Stomach (tissue), 8 donors: ENCODE measurements at regions not wholly inside any gene's neighbourhood (a gene's known extent, or its start where the extent isn't known, plus 50 kb on each side); places are given as distances from the start of the nearest gene placed in this dataset.

Experiments used
- DNase-seq, 2 donors: peaks; one replicate each; pipeline versions ENCODE4 v3.0.0 to v3.0.0-alpha.2; 2013 to 2019
- H3K27ac ChIP-seq, 5 donors: fragments of 200-600 bp in 4 of 5; sonication (generic) in 4 of 5; one replicate each; pipeline ENCODE4 v1.5.1; 2013 to 2019; ENCODE audit warnings: mild to moderate bottlenecking in 1 of 5, moderate library complexity in 1 of 5
- H3K27me3 ChIP-seq, 3 donors: fragments of 200-600 bp; sonication (generic); one replicate each; pipeline ENCODE4 v1.5.1; 2017 to 2019; ENCODE audit warnings: mixed run types in 1 of 3
- H3K36me3 ChIP-seq, 4 donors: fragments of 200-600 bp; sonication (generic); 1 replicate in 3 of 4; 2 replicates in 1 of 4; pipeline ENCODE4 v1.5.1; 2016 to 2019
- H3K4me1 ChIP-seq, 4 donors: fragments of 200-600 bp; sonication (generic); one replicate each; pipeline ENCODE4 v1.5.1; 2016 to 2019
- H3K4me3 ChIP-seq, 4 donors: fragments of 200-600 bp; sonication (generic) in 3 of 4; one replicate each; pipeline ENCODE4 v1.5.1; 2016 to 2019; ENCODE audit warnings: mild to moderate bottlenecking in 1 of 4
- H3K9me3 ChIP-seq, 4 donors: fragments of 200-600 bp; sonication (generic); one replicate each; pipeline ENCODE4 v1.5.1; 2016 to 2019
- EP300 ChIP-seq: sonication (generic); formaldehyde crosslinking; IDR thresholded peaks from one replicate; pipeline ENCODE4 v1.6.1; 2017; ENCODE audit warnings: antibody characterized with exemption
- POLR2A ChIP-seq, 4 donors: fragments of 450-650 bp; IDR thresholded peaks; one replicate each; pipeline ENCODE4 v1.6.1; 2016; ENCODE audit warnings: antibody characterized with exemption in 4 of 4, control low read depth in 2 of 4, mild to moderate bottlenecking in 1 of 4, moderate library complexity in 1 of 4
- POLR2AphosphoS5 ChIP-seq, 3 donors: sonication (generic); formaldehyde crosslinking; IDR thresholded peaks; one replicate each; pipeline ENCODE4 v1.6.1; 2016; ENCODE audit warnings: antibody characterized with exemption in 3 of 3
- WGBS, 5 donors: extraction: QIAGEN DNeasy Blood & Tissue Kit in 3 of 5; methylation state at CpG; one replicate each; pipeline versions ENCODE4 v1.1.5 to v1.1.7; 2013 to 2018; 5-methylcytosine and 5-hydroxymethylcytosine counted together
- intact Hi-C: fragments of 100-400 bp; cut with DNase I; formaldehyde crosslinking; loops from one replicate; pipeline ENCODE4 v1.15.1; 2023; ENCODE audit warnings: low total_unique reads
- TF ChIP-seq, protein P1 (sequence below), 7 experiments: fragments of 450-650 bp in 4 of 7; fragments of 200-600 bp in 3 of 7; sonication (generic) in 3 of 7; IDR thresholded peaks; one replicate each; pipeline ENCODE4 v1.5.1; 2016 to 2019; ENCODE audit warnings: antibody characterized with exemption in 7 of 7, control low read depth in 2 of 7, mild to moderate bottlenecking in 1 of 7
- donor health status: healthy with polysubstance abuse.
- donor health status: Bipolar disorder and iron deficiency.
- donor health status: healthy.

DNA sequence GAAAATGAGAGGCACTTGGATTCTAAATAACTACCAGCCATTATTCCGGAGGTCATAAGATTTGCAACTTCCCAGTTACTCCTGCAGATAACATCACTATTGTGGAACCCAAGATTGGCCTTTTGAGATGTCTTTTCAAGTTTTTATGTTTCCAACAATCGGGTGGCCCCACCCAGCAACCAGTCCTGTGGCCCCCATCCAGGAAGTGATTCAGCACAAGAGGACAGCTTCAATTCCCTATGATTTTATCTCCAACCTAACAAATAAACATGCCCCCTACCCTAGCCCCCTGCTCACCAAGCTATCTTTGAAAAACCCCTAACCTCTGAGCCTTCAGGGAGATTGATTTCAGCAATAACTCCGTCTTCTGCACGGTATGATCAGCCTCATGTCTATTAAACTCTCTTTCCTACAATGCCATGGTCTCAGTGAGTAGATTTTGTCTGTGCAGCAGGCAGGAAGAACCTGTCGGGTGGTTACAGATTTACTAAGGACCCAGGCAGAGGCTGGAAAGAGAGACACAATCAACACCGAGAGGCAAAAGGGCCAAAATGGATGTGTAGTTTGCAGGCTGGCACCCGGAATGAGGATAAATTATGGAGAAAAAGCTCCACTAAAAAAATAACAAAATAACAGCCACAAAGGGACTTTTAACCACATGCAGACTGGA is 83.9 kb upstream of the UNC5B start:
- DNase-seq: no peak
- 19 to 43% (median 23%) methylated on average over 7 of the region's 7 CpGs for WGBS, 5 donors
- H3K27ac ChIP-seq: no peak overlapping the region
- no peak overlapping the region for H3K4me3 ChIP-seq
- no peaks in the 10 kb centered on the region for H3K9me3 ChIP-seq
- peaks cover 4 to 50% (median 10%) of the 10 kb centered on the region in 3 donors for H3K27me3 ChIP-seq
- TF ChIP-seq POLR2A (IDR thresholded peaks at IDR 0.05): no peak
- TF ChIP-seq, protein P1, sequence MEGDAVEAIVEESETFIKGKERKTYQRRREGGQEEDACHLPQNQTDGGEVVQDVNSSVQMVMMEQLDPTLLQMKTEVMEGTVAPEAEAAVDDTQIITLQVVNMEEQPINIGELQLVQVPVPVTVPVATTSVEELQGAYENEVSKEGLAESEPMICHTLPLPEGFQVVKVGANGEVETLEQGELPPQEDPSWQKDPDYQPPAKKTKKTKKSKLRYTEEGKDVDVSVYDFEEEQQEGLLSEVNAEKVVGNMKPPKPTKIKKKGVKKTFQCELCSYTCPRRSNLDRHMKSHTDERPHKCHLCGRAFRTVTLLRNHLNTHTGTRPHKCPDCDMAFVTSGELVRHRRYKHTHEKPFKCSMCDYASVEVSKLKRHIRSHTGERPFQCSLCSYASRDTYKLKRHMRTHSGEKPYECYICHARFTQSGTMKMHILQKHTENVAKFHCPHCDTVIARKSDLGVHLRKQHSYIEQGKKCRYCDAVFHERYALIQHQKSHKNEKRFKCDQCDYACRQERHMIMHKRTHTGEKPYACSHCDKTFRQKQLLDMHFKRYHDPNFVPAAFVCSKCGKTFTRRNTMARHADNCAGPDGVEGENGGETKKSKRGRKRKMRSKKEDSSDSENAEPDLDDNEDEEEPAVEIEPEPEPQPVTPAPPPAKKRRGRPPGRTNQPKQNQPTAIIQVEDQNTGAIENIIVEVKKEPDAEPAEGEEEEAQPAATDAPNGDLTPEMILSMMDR (IDR thresholded peaks at IDR 0.05): no peak
- TF ChIP-seq EP300: no peak
- no peak for TF ChIP-seq POLR2AphosphoS5 (IDR thresholded peaks at IDR 0.05)
- H3K36me3 ChIP-seq: no peaks in the 10 kb centered on the region
- no peaks in the 10 kb centered on the region for H3K4me1 ChIP-seq
- intact Hi-C loops: no loop called here

DNA sequence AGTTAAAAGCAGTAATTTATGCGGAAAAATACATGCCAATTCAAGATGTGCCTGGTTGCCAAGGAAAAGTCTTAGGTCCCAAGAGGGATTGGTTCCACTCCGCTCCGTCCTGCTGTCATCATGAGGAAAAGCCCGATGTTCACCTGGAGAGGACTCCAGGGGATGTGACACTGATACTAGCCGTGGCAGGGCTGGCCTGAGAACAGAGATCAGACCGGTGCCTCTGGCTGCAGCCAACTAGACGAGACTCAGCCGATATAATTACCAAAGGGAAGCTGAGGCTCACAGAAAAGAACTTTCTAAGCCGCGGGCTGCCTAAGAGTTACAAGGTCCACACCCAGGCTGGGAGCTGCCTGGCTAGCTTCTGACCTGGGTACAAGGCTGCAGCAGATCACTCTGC is 81.3 kb upstream of the UNC5B start:
- H3K36me3 ChIP-seq: no peaks in the 10 kb centered on the region
- no peak for DNase-seq
- H3K27me3 ChIP-seq: peaks cover 0 to 56% (median 13%) of the 10 kb centered on the region in 3 donors
- WGBS, 5 donors: 70 to 84% (median 80%) methylated on average over 10 of the region's 10 CpGs
- TF ChIP-seq POLR2AphosphoS5 (IDR thresholded peaks at IDR 0.05) (no peak), EP300 (no peak), POLR2A (IDR thresholded peaks at IDR 0.05) (no peak)
- TF ChIP-seq, protein P1 (IDR thresholded peaks at IDR 0.05): no peak
- no peaks in the 10 kb centered on the region for H3K4me1 ChIP-seq
- no peak overlapping the region for H3K4me3 ChIP-seq
- H3K9me3 ChIP-seq: no peaks in the 10 kb centered on the region
- H3K27ac ChIP-seq: no peak overlapping the region
- intact Hi-C loops: no loop called here

DNA sequence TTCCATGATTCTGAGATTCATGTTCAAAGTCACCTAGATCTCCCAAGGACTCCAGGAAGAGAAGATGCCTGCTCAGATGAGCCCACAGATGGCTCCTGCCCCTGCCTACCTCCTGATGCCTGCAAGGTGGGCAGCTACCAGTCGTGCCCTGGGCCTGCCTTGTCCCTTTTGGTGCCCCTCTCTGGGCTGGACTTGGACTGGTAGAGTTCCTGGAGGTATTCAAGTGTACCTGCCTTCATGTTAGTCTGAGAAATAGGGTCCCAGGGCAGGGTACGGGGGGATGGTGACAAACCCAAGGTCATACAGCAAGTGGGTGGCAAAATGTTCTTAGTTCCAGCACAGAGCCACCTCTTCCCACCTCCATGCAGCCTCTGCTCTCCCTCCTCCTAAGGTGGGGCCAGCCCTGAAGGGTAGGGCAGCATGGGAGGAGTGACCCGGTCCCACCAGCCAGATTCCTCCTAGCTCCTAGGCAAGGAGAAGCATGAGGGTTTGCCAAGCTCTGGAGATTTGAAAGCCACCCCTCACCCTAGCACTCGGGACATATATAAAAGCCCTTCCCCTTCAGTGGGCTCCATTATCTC is 80.8 kb upstream of the UNC5B start:
- intact Hi-C loops: no loop called here
- Histone ChIP-seq H3K36me3 (no peaks in the 10 kb centered on the region), H3K4me3 (no peak overlapping the region), H3K9me3 (no peaks in the 10 kb centered on the region), H3K4me1 (no peaks in the 10 kb centered on the region), H3K27ac (no peak overlapping the region), H3K27me3 (peaks cover 0 to 57% (median 13%) of the 10 kb centered on the region in 3 donors)
- no peak for DNase-seq
- TF ChIP-seq, protein P1 (IDR thresholded peaks at IDR 0.05): no peak
- TF ChIP-seq POLR2A (IDR thresholded peaks at IDR 0.05) (no peak), POLR2AphosphoS5 (IDR thresholded peaks at IDR 0.05) (no peak), EP300 (no peak)
- 67 to 87% (median 72%) methylated on average over 3 to 4 of the region's 4 CpGs for WGBS, 5 donors

DNA sequence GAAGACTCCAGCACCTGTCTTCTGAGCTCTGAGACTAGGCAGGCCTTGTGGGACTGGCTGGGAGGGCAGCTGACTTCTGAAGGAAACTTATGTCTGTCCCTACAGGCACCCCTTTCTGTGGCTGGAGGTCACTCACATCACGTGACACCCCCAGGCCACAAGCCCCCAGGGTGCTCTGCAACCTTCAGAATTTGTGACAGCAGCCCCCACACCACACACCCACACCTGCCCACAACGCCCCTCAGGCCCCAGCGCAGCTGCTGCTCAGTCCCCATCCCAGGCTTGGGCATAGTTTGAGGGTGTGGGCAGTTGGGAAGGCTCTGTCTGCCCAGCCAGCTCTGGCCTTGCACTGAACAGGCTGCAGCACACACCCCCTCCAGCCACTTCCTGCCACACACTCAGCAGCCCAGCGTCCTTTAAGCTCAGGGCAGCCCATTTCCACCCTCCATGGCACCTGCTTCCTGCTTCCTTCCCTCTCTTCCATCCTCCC is 80.0 kb upstream of the UNC5B start:
- no peaks in the 10 kb centered on the region for H3K9me3 ChIP-seq
- WGBS, 5 donors: 50 to 74% (median 66%) methylated on average over 3 to 4 of the region's 4 CpGs
- TF ChIP-seq POLR2AphosphoS5 (IDR thresholded peaks at IDR 0.05) (no peak), POLR2A (IDR thresholded peaks at IDR 0.05) (no peak), EP300 (no peak)
- TF ChIP-seq, protein P1 (IDR thresholded peaks at IDR 0.05): no peak
- H3K4me3 ChIP-seq: no peak overlapping the region
- intact Hi-C loops: no loop called here
- H3K27me3 ChIP-seq: peaks cover 0 to 55% (median 13%) of the 10 kb centered on the region in 3 donors
- H3K4me1 ChIP-seq: no peaks in the 10 kb centered on the region
- no peak overlapping the region for H3K27ac ChIP-seq
- DNase-seq: peak in 1 of 2 donors; percentile 23
- H3K36me3 ChIP-seq: no peaks in the 10 kb centered on the region
